SK-N-MC (cell line): ENCODE measurements at regions not wholly inside any gene's neighbourhood (a gene's known extent, or its start where the extent isn't known, plus 50 kb on each side); places are given as distances from the start of the nearest gene placed in this dataset.

Experiments used
- EZH2 ChIP-seq: fragments of 200-600 bp; sonication (generic); IDR thresholded peaks from one replicate; pipeline ENCODE4 v1.6.1; 2017; ENCODE audit warnings: antibody characterized with exemption
- FOXP2 ChIP-seq: optimal IDR thresholded peaks from 2 replicates; pipeline ENCODE3; 2011; ENCODE audit warnings: mild to moderate bottlenecking, moderate library complexity; ENCODE audit not compliant: insufficient read depth; ENCODE audit errors: extremely low read length, control extremely low read depth
- POLR2AphosphoS5 ChIP-seq: IDR thresholded peaks from 2 replicates; pipeline ENCODE4 v1.6.1; 2012; ENCODE audit warnings: mild to moderate bottlenecking, low read depth, low read length, borderline replicate concordance

- no peak for TF ChIP-seq EZH2
- no peak for TF ChIP-seq POLR2AphosphoS5
- TF ChIP-seq FOXP2: no peak
Measured at GRCh38 chr18:75958683-75959082, 531.2 kb upstream of the SMIM21 start.
